CD1c-positive myeloid dendritic cell (primary cell): ENCODE measurements at regions not wholly inside any gene's neighbourhood (a gene's known extent, or its start where the extent isn't known, plus 50 kb on each side); places are given as distances from the start of the nearest gene placed in this dataset.

Experiments used
- DNase-seq: peaks from one replicate; pipeline ENCODE4 v3.0.0-alpha.2; 2016; ENCODE audit errors: extremely low spot score

- DNase-seq = no peak
These were observed 187.3 kb downstream of the KTN1 start for GRCh38 chr14:55767286-55767685.

- no peak for DNase-seq
These were observed 189.9 kb downstream of the KTN1 start for GRCh38 chr14:55769877-55770276.

GRCh38 chr14:55771242-55771981, 191.4 kb downstream of the KTN1 start:
- DNase-seq = no peak

GRCh38 chr14:55772486-55772885, 192.5 kb downstream of the KTN1 start:
- DNase-seq = no peak

GRCh38 chr14:55773312-55773711, 193.3 kb downstream of the KTN1 start:
- no peak for DNase-seq

- DNase-seq = no peak
These were observed 194.1 kb downstream of the KTN1 start for GRCh38 chr14:55773984-55774545.

- DNase-seq = no peak
These were observed 197.9 kb downstream of the KTN1 start for GRCh38 chr14:55777877-55778276.

GRCh38 chr14:55780156-55780946, 200.3 kb downstream of the KTN1 start:
- DNase-seq = peak; percentile 49

GRCh38 chr14:55781046-55781445, 201.0 kb downstream of the KTN1 start:
- DNase-seq = no peak

- DNase-seq = no peak
These were observed 202.2 kb downstream of the KTN1 start for GRCh38 chr14:55782166-55782565.

- DNase-seq = no peak
These were observed 209.4 kb downstream of the KTN1 start for GRCh38 chr14:55789406-55789805.

- DNase-seq = no peak
These were observed 214.9 kb downstream of the KTN1 start for GRCh38 chr14:55794655-55795595.

- DNase-seq = peak; percentile 26
These were observed 216.5 kb downstream of the KTN1 start for GRCh38 chr14:55796513-55796912.

- no peak for DNase-seq
These were observed 218.4 kb downstream of the KTN1 start for GRCh38 chr14:55798406-55798805.

- DNase-seq = no peak
These were observed 219.6 kb downstream of the KTN1 start for GRCh38 chr14:55799508-55800095.

GRCh38 chr14:55800156-55800785, 220.3 kb downstream of the KTN1 start:
- DNase-seq = no peak

GRCh38 chr14:55801121-55801520, 221.1 kb downstream of the KTN1 start:
- DNase-seq = no peak

- DNase-seq = peak; percentile 29
These were observed 223.2 kb downstream of the KTN1 start for GRCh38 chr14:55802986-55803872.

GRCh38 chr14:55803873-55804553, 224.0 kb downstream of the KTN1 start:
- DNase-seq = no peak
